HEK293 (cell line): ENCODE measurements at regions not wholly inside any gene's neighbourhood (a gene's known extent, or its start where the extent isn't known, plus 50 kb on each side); places are given as distances from the start of the nearest gene placed in this dataset.

ENCODE experiments used
- CTCF ChIA-PET: fragments of 350-600 bp; formaldehyde crosslinking; extraction: SDS; loops from one replicate; lab custom pipeline; 2021; ENCODE audit warnings: antibody characterized with exemption; lab: Yijun Ruan, JAX
- POLR2A ChIA-PET: fragments of 300-600 bp; formaldehyde crosslinking; extraction: SDS; loops from one replicate; lab custom pipeline; 2020; ENCODE audit warnings: antibody characterized with exemption, inconsistent platforms; lab: Yijun Ruan, JAX
- H3K27ac ChIP-seq: fragments of 200-500 bp; sonication (Bioruptor generic); 2 replicates; pipeline ENCODE4 v1.5.1; 2014; ENCODE audit warnings: low read depth, low read length, control low read depth, inconsistent platforms; ENCODE audit errors: extremely low read depth
- H3K36me3 ChIP-seq, 2 experiments: fragments of 200-500 bp in 1 of 2; sonication (Bioruptor generic) in 1 of 2; 1 replicate in 1 of 2; 2 replicates in 1 of 2; pipeline ENCODE4 v1.5.1; 2014 to 2017; ENCODE audit warnings: inconsistent platforms in 2 of 2, low read length in 2 of 2; ENCODE audit not compliant: control insufficient read depth in 2 of 2, insufficient read depth in 1 of 2
- H3K4me1 ChIP-seq: fragments of 200-500 bp; sonication (Bioruptor generic); 2 replicates; pipeline ENCODE4 v1.5.1; 2014; ENCODE audit warnings: mild to moderate bottlenecking, low read length, inconsistent platforms; ENCODE audit not compliant: control insufficient read depth, insufficient read depth
- H3K4me3 ChIP-seq: 2 replicates; pipeline ENCODE4 v1.5.1; 2011; ENCODE audit warnings: low read depth, mild to moderate bottlenecking, control low read depth, low read length, moderate library complexity
- H3K9me3 ChIP-seq: fragments of 200-500 bp; sonication (Bioruptor generic); 2 replicates; pipeline ENCODE4 v1.5.1; 2014; ENCODE audit warnings: low read depth, low read length, inconsistent platforms; ENCODE audit not compliant: control insufficient read depth, insufficient read depth
- INSM2 ChIP-seq: fragments of 450-650 bp; formaldehyde crosslinking; IDR thresholded peaks from 2 replicates; pipeline ENCODE4 v1.5.1; 2016; ENCODE audit warnings: missing biosample characterization, missing genetic modification characterization
- MZF1 ChIP-seq: fragments of 450-650 bp; formaldehyde crosslinking; IDR thresholded peaks from 2 replicates; pipeline ENCODE4 v1.5.1; 2017; ENCODE audit warnings: missing biosample characterization, missing genetic modification characterization, borderline replicate concordance
- REST ChIP-seq: fragments of 450-650 bp; formaldehyde crosslinking; IDR thresholded peaks from 2 replicates; pipeline ENCODE4 v1.5.1; 2016; ENCODE audit warnings: missing biosample characterization, missing genetic modification characterization
- SCRT1 ChIP-seq: fragments of 450-650 bp; formaldehyde crosslinking; IDR thresholded peaks from 2 replicates; pipeline ENCODE4 v1.5.1; 2016; ENCODE audit warnings: missing biosample characterization, missing genetic modification characterization, borderline replicate concordance
- SCRT2 ChIP-seq: fragments of 450-650 bp; formaldehyde crosslinking; IDR thresholded peaks from 2 replicates; pipeline ENCODE4 v1.5.1; 2016; ENCODE audit warnings: missing biosample characterization, missing genetic modification characterization
- YY2 ChIP-seq: fragments of 450-650 bp; formaldehyde crosslinking; IDR thresholded peaks from 2 replicates; pipeline ENCODE4 v1.5.1; 2016; ENCODE audit warnings: missing biosample characterization, missing genetic modification characterization
- ZNF140 ChIP-seq: fragments of 450-650 bp; formaldehyde crosslinking; IDR thresholded peaks from 2 replicates; pipeline ENCODE4 v1.5.1; 2016; ENCODE audit warnings: missing biosample characterization, missing genetic modification characterization
- ZNF184 ChIP-seq: fragments of 450-650 bp; IDR thresholded peaks from 2 replicates; pipeline ENCODE4 v1.5.1; 2018; ENCODE audit warnings: missing biosample characterization, mild to moderate bottlenecking, missing genetic modification characterization
- ZNF341 ChIP-seq: fragments of 450-650 bp; formaldehyde crosslinking; IDR thresholded peaks from 2 replicates; pipeline ENCODE4; 2016; ENCODE audit warnings: low read depth, missing biosample characterization, missing genetic modification characterization
- ZNF529 ChIP-seq: fragments of 450-650 bp; formaldehyde crosslinking; IDR thresholded peaks from 2 replicates; pipeline ENCODE4 v1.5.1; 2017; ENCODE audit warnings: missing genetic modification characterization, missing biosample characterization; ENCODE audit not compliant: insufficient replicate concordance
- ZNF658 ChIP-seq: fragments of 450-650 bp; formaldehyde crosslinking; IDR thresholded peaks from 2 replicates; pipeline ENCODE4; 2016; ENCODE audit warnings: missing biosample characterization, missing genetic modification characterization
- ZNF701 ChIP-seq: fragments of 450-650 bp; formaldehyde crosslinking; IDR thresholded peaks from 2 replicates; pipeline ENCODE4 v1.5.1; 2016; ENCODE audit warnings: missing biosample characterization, missing genetic modification characterization
- ZNF785 ChIP-seq: fragments of 450-650 bp; formaldehyde crosslinking; IDR thresholded peaks from 2 replicates; pipeline ENCODE4 v1.5.1; 2016; ENCODE audit warnings: missing biosample characterization, missing genetic modification characterization
- ZNF792 ChIP-seq: fragments of 450-650 bp; formaldehyde crosslinking; IDR thresholded peaks from 2 replicates; pipeline ENCODE4 v1.5.1; 2016; ENCODE audit warnings: missing biosample characterization, missing genetic modification characterization
- ZSCAN23 ChIP-seq: fragments of 450-650 bp; formaldehyde crosslinking; IDR thresholded peaks from 2 replicates; pipeline ENCODE4 v1.5.1; 2016; ENCODE audit warnings: missing biosample characterization, missing genetic modification characterization

GRCh38 chr14:101080922-101081593 is 177.5 kb upstream of the RTL1 start:
- Histone ChIP-seq H3K4me1 (no peaks in the 10 kb centered on the region), H3K27ac (no peak overlapping the region), H3K36me3 (no peaks in the 10 kb centered on the region), H3K4me3 (no peak overlapping the region), H3K9me3 (no peaks in the 10 kb centered on the region)
- POLR2A ChIA-PET: no interaction called here
- TF ChIP-seq ZNF792 (no peak), SCRT1 (tag by site-specific recombination) (peak; percentile 90), SCRT2 (tag by site-specific recombination) (peak; percentile 97), ZNF341 (tag by site-specific recombination) (no peak), ZNF658 (tag by site-specific recombination) (no peak), ZSCAN23 (tag by site-specific recombination) (no peak), ZNF184 (tag by site-specific recombination) (peak; percentile 97), ZNF140 (tag by site-specific recombination) (no peak)
- CTCF ChIA-PET: interaction anchor here (0.7 kb wide), 1 partner anchor 197 kb away, joined by 4 read pairs; no protein-coding TSS in a partner anchor

- no peak for TF ChIP-seq REST (tag by site-specific recombination)
- no peak for TF ChIP-seq ZSCAN23 (tag by site-specific recombination)
- peak; percentile 79 for TF ChIP-seq SCRT2 (tag by site-specific recombination)
- TF ChIP-seq ZNF785: no peak
- TF ChIP-seq, all 188 proteins: peak for 1
- Histone ChIP-seq H3K4me1 (no peaks in the 10 kb centered on the region), H3K27ac (no peak overlapping the region), H3K9me3 (no peaks in the 10 kb centered on the region), H3K36me3 (no peaks in the 10 kb centered on the region), H3K4me3 (no peak overlapping the region)
- ChIA-PET POLR2A (no interaction called here), CTCF (no interaction called here)
These were observed 178.5 kb upstream of the RTL1 start for GRCh38 chr14:101082036-101082435.

GRCh38 chr14:101082436-101083384 is 179.2 kb upstream of the RTL1 start:
- Histone ChIP-seq H3K36me3 (no peaks in the 10 kb centered on the region), H3K9me3 (no peaks in the 10 kb centered on the region), H3K4me3 (no peak overlapping the region), H3K27ac (no peak overlapping the region), H3K4me1 (no peaks in the 10 kb centered on the region)
- TF ChIP-seq ZNF701 (tag by site-specific recombination) (no peak), INSM2 (tag by site-specific recombination) (no peak), ZNF529 (tag by site-specific recombination) (no peak), MZF1 (tag by site-specific recombination) (peak; percentile 72; the same call in 1 of the 2 replicates), YY2 (tag by site-specific recombination) (no peak)
- POLR2A ChIA-PET: no interaction called here
- CTCF ChIA-PET: no interaction called here
